Activated gamma-delta T cell (primary cell): ENCODE measurements at regions not wholly inside any gene's neighbourhood (a gene's known extent, or its start where the extent isn't known, plus 50 kb on each side); places are given as distances from the start of the nearest gene placed in this dataset.
"Not testable (repeated sequence)": the region's sequence is repeated elsewhere in the genome, so short reads cannot be mapped to it uniquely, and the experiment has no call there.

Experiments used
- DNase-seq: peaks from one replicate; lab custom pipeline; 2025; lab: John Stamatoyannopoulos, UW

GRCh38 chr6:163741342-163741741, 326.8 kb downstream of the QKI start:
- no peak for DNase-seq

DNA sequence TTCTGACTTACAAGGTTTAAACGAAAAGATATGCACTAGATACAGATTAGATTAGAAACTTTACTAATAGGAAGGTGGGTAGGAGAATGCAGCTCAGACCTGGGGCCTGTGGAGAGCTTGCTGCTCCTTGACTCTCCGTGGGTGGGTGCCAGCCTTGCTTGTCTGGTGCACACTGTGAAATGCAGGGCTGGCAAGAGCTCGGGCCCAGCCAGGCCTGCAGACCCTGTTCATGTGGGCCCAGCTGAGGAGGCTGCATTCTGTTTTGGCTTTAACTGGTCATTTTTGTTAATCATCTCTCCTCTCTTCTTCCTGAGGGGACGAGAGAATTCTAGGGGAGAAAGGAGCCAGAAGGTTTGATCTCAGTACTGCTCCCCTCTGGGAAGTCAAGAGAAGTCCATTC, 325.4 kb downstream of the QKI start:
- DNase-seq, result no peak

- no peak for DNase-seq
Measured at GRCh38 chr6:163739408-163739725, 324.8 kb downstream of the QKI start.

DNA sequence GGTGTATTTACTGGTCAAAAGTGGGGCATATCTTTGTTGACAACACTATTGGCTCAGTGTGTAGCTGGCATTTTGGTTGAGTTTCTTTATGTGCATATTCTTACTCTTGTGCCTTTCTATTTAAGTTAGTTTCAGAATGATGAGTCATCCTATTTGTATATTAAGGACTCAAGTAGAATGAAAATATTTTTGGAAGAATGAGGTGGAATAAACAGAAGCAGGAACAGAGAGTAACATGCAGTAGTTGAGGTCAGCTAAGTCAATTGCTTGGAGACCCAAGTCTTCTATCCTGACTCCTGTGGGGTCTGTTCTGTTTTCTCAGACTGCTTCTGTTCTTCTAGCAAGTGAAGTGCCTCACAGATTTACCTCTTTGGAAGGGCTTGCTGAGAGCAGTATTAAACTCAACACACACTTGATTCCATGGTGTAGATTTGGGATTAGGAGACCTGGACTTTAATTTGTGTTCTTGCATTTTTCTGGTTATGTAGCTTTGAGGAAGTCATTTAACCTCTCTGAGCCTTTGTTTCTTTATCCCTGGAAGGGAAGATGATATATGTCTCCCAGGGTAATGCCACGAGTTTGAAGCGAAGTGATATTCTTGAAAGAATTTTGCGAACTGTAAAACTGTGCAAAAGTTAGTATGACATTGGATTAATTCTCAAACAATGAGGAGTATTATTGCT, 324.3 kb downstream of the QKI start:
- DNase-seq, result no peak

GRCh38 chr6:163738304-163738703, 323.8 kb downstream of the QKI start:
- DNase-seq, result no peak

- DNase-seq, result no peak
Measured at GRCh38 chr6:163735076-163735475, 320.6 kb downstream of the QKI start.

DNA sequence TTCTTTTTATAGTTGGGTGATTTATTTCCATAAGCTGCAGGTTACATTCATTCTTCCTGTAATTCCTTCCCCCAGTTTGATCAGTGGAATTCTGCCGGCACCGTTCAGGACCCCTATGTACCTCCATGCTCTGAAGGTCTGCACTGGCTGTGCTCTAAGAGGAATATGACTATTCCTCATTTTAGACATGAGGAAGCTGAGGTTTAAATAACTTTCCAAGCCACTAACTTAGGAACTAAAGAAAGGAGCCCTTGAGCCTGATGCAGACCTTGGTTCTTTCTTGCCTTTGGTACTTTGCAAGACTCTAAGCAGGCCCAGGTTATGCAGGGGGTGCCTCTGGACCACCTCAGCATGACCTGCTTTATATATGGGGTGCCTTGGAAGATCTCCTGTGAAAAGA, 318.5 kb downstream of the QKI start:
- no peak for DNase-seq

GRCh38 chr6:163732479-163732878, 318.0 kb downstream of the QKI start:
- DNase-seq, result no peak

DNA sequence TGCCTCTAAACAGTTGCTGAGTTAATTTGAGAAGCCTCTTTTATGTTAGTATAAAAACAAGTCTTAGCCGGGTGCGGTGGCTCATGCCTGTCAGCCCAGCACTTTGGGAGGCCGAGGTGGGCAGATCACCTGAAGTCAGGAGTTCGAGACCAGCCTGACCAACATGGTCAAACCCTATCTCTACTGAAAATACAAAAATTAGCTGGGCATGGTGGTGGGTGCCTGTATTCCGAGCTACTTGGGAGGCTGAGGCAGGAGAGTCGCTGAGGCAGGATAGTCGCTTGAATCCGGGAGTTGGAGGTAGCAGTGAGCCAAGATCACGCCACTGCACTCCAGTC, 317.5 kb downstream of the QKI start:
- DNase-seq, result not testable (repeated sequence)

DNA sequence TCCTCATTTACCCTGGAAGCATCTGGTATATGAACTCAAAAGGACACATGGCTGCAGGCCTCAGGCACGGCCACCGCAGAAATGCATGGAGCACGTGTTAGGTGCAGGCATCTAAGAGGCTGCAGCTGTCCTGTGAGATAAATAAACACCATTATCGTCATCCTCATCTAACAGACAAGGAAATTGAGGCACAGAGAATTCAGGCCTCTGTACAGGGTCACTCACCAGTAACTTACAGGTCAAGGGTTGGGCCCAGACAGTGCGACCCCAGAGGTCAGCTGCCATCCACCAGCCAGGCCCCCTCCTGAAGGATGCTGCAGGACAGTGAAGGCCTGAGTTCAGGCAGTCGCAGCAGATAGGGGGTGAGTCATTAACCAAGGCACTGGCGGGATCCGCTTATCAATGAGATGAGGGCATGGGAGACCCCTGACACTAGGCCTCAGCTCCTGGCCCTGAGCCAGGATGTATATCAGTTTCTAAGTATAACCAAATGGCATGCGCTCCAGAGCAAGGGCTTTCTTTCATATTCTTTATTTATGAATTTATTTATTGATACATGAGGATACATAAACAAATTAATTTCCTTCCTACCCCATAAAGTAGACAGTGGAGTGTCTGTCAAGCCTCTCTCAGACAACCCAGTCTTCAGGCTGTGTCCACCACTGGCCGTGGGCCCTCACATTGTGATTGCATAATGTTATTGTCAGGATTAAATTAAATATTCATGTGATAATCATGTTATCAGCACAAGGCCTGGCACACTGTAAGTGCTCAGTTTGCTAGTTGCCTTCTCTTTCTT, 316.9 kb downstream of the QKI start:
- DNase-seq, result no peak

DNA sequence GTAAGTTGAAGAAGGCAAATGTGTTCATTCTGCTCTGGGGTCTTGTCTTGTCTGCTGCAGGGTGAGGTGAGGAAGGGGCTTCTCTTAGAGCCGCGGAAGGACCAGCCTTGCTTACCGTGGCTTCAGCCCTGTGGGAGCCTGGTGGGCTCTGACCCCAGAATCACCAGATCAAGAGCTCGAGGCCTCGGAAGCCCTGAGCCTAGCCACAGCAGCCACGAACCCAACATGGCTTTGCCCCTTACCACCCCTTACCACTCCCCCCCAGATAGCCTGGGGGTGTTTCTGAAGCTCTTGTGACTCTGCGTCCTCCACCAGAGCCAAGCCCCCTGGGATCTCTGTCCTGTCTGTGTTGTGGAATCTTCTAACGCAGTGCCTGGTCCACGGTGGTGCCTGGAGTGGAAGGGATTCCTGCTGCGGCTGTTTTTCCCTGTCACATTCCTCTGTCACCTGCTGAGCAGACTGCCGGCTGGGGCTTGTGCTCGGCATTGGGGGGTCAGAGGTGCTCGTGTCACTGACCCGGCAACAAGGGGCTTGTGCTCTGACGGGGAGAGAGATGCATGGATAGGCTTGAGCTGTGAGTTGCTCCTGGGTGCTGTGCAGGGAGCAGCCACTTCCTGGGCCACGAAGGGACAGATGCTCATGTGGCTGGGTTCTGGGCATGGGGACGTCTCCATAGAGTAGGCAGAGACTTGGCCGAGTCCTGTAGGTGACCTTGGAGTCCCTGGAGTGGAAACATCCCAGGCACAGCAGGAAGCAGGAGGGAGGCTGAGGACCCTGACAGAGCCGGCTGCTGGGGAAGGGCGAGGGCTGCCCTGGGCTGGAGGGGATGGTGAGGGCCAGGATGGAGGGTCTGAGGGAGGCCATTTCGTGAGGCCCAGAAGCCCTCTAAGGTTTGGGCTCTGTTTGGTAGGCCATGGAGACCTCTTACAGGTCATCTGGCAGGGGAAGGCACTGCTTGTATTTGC, 316.0 kb downstream of the QKI start:
- DNase-seq, result no peak

- DNase-seq, result no peak
Measured at GRCh38 chr6:163729127-163729872, 314.8 kb downstream of the QKI start.

GRCh38 chr6:163728442-163729126, 314.1 kb downstream of the QKI start:
- DNase-seq, result no peak

- no peak for DNase-seq
Measured at GRCh38 chr6:163726037-163726695, 311.6 kb downstream of the QKI start.

DNA sequence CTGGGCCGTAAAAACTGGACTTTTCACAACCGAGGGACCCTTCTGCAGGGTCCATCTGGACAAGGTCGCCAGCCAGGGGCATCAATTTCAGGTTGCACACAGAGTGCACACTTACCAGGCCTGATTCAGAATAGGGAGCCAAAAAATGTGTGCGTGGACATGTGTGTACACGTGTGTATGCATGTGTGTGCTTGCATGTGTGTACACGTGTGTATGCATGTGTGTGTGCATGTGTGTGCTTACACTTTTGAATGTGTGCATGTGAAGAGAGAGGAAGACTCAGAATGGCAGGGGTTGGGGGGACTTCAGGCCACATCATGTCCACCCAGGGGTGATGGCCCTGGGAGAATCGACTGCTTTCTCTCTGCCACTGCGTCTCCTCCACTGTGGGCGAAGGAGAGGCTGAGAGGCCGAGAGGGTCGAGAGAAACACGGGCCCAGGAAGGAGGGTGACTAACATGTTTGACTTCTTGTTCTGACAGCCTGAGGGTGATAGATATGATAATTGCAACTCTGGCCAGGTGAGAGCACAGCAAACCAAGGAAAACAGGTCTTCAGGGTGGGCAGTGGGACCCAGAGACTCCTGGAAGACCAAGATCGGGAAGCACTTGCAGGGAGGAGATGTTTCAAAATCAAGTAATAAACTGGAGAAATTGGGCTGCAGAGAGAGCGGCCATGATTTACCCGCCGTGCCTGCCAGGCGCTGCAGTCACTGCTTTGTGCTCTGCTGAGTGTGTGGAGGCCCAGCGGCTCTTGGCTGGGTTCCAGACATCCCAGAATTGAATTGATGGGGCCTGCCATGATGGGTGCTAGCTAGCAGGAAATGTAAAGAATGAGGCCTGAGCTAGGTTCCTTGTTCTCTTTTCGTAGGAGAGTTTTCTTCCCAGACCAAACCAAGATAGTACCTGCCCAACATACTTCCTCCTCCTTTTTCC, 310.8 kb downstream of the QKI start:
- DNase-seq, result no peak

GRCh38 chr6:163724196-163724595, 309.7 kb downstream of the QKI start:
- no peak for DNase-seq

DNA sequence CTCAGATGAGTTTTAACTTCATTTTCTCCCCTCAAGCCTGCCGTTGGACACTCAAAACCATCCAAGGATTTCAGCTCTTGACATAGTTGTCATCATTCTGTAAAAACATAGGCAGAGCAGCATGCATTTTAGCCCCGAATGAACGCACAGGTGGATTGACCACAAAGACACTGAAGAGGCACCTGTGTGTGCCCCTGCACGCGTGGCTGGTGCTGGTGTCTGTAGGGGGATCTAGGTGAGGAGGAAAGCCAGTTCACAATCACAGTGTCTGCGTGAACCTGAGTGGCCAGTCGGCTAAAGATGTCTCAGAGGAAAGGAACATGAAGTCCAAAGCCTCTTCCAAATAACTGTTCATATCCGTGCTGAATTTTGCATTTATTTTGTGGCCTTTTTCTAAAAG, 309.2 kb downstream of the QKI start:
- DNase-seq, result no peak

GRCh38 chr6:163721922-163722692, 307.6 kb downstream of the QKI start:
- DNase-seq, result no peak

DNA sequence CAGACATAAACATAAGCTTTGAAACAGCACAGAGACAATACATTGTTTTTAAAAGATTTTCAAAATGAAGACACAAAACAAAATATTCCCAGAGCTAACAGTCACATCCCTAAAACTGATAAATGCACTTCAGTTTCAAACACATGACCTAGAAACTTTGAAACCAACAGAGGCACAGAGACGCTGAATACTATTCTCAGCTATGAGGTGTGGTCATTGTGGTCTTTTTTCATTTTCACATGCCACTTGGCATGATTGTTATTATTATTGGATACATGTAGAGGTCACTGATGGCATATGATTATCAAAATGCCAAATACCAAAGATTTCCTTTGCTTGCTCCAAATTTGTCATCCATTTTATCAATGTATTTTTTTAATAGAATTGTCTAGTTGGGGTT, 306.9 kb downstream of the QKI start:
- no peak for DNase-seq
